Neural progenitor cell (in vitro differentiated cells): ENCODE measurements at regions not wholly inside any gene's neighbourhood (a gene's known extent, or its start where the extent isn't known, plus 50 kb on each side); places are given as distances from the start of the nearest gene placed in this dataset.

Experiments
- DNase-seq: peaks from one replicate; pipeline ENCODE4 v3.0.0-alpha.2; 2016; ENCODE audit warnings: low spot score
- H2AFZ ChIP-seq: fragments of 200-600 bp; sonication (generic); replicated peaks from 2 replicates; pipeline ENCODE4 v1.6.1; 2016; ENCODE audit warnings: antibody characterized with exemption
- H3F3A ChIP-seq: fragments of 200-600 bp; sonication (generic); 2 replicates; pipeline ENCODE4 v1.6.1; 2016; ENCODE audit warnings: antibody characterized with exemption, low read depth
- H3K27ac ChIP-seq: fragments of 200-600 bp; sonication (generic); 2 replicates; pipeline ENCODE4 v1.5.1; 2016; ENCODE audit warnings: mild to moderate bottlenecking
- H3K27me3 ChIP-seq: fragments of 200-600 bp; sonication (generic); 2 replicates; pipeline ENCODE4 v1.6.1; 2016; ENCODE audit warnings: mild to moderate bottlenecking, moderate library complexity
- H3K36me3 ChIP-seq: fragments of 200-600 bp; sonication (generic); 2 replicates; pipeline ENCODE4 v1.5.1; 2016
- H3K4me1 ChIP-seq: fragments of 200-600 bp; sonication (generic); 2 replicates; pipeline ENCODE4 v1.6.1; 2016; ENCODE audit warnings: mixed run types
- H3K4me2 ChIP-seq: fragments of 200-600 bp; sonication (generic); 2 replicates; pipeline ENCODE4 v1.6.1; 2016
- H3K4me3 ChIP-seq: fragments of 200-600 bp; sonication (generic); 2 replicates; pipeline ENCODE4 v1.5.1; 2016
- H3K79me2 ChIP-seq: fragments of 200-600 bp; sonication (generic); 2 replicates; pipeline ENCODE4 v1.6.1; 2016; ENCODE audit warnings: low read depth
- H3K9ac ChIP-seq: fragments of 200-600 bp; sonication (generic); 2 replicates; pipeline ENCODE4 v1.6.1; 2016
- H3K9me3 ChIP-seq: fragments of 200-600 bp; sonication (generic); 2 replicates; pipeline ENCODE4 v1.5.1; 2016; ENCODE audit warnings: low read depth
- H4K20me1 ChIP-seq: fragments of 200-600 bp; sonication (generic); 2 replicates; pipeline ENCODE4 v1.6.1; 2016; ENCODE audit warnings: low read depth
- H3K27ac Mint-ChIP-seq: 3 replicates; pipeline ENCODE4 v1.8.0; 2021; ENCODE audit warnings: mixed read lengths
- H3K27me3 Mint-ChIP-seq: 2 replicates; pipeline ENCODE4 v1.8.0; 2022; ENCODE audit warnings: low read depth, mild to moderate bottlenecking, inconsistent platforms, moderate library complexity, mixed read lengths; ENCODE audit not compliant: insufficient read depth
- H3K36me3 Mint-ChIP-seq: 3 replicates; pipeline ENCODE4 v1.8.0; 2021; ENCODE audit warnings: mixed read lengths
- H3K4me1 Mint-ChIP-seq: 3 replicates; pipeline ENCODE4 v1.8.0; 2021; ENCODE audit warnings: mixed read lengths
- H3K4me3 Mint-ChIP-seq: 3 replicates; pipeline ENCODE4 v1.8.0; 2021; ENCODE audit warnings: mild to moderate bottlenecking, moderate library complexity, mixed read lengths
- H3K9me3 Mint-ChIP-seq: 3 replicates; pipeline ENCODE4 v1.8.0; 2020; ENCODE audit warnings: mixed read lengths
- CTCF ChIP-seq: fragments of 200-600 bp; sonication (generic); IDR thresholded peaks from 2 replicates; pipeline ENCODE4 v1.5.1; 2017; ENCODE audit warnings: antibody characterized with exemption, mild to moderate bottlenecking
- EZH2 ChIP-seq: fragments of 200-600 bp; sonication (generic); IDR thresholded peaks from 2 replicates; pipeline ENCODE4 v1.6.1; 2017; ENCODE audit warnings: antibody characterized with exemption, mild to moderate bottlenecking, moderate library complexity
- EZH2phosphoT487 ChIP-seq: fragments of 200-600 bp; sonication (generic); IDR thresholded peaks from 2 replicates; pipeline ENCODE4 v1.6.1; 2017; ENCODE audit warnings: antibody characterized with exemption

GRCh38 chr13:33483471-33483870 lies 197.9 kb upstream of the STARD13 start:
- Mint-ChIP-seq H3K27me3 (no peaks in the 10 kb centered on the region), H3K4me1 (no peaks in the 10 kb centered on the region), H3K27ac (no peak overlapping the region), H3K36me3 (no peaks in the 10 kb centered on the region), H3K9me3 (peaks cover 10% of the 10 kb centered on the region), H3K4me3 (no peak overlapping the region)
- H4K20me1 ChIP-seq, result no peaks in the 10 kb centered on the region
- no peak overlapping the region for H3K27ac ChIP-seq
- no peak overlapping the region for H3K4me3 ChIP-seq
- no peak overlapping the region for H3K4me2 ChIP-seq
- H2AFZ ChIP-seq, result no peak overlapping the region
- H3K79me2 ChIP-seq, result no peaks in the 10 kb centered on the region
- no peak overlapping the region for H3K9ac ChIP-seq
- no peaks in the 10 kb centered on the region for H3K27me3 ChIP-seq
- H3K4me1 ChIP-seq, result no peaks in the 10 kb centered on the region
- H3K36me3 ChIP-seq, result no peaks in the 10 kb centered on the region
- no peak for DNase-seq
- TF ChIP-seq EZH2phosphoT487 (no peak), CTCF (no peak), EZH2 (no peak)
- no peaks in the 10 kb centered on the region for H3F3A ChIP-seq
- H3K9me3 ChIP-seq, result no peaks in the 10 kb centered on the region

GRCh38 chr13:33485247-33485646 lies 199.7 kb upstream of the STARD13 start:
- H3K4me1 ChIP-seq, result peaks cover 11% of the 10 kb centered on the region
- no peaks in the 10 kb centered on the region for H3K79me2 ChIP-seq
- no peak overlapping the region for H3K27ac Mint-ChIP-seq
- no peaks in the 10 kb centered on the region for H3K9me3 ChIP-seq
- H3K4me3 Mint-ChIP-seq, result no peak overlapping the region
- H3K27me3 ChIP-seq, result no peaks in the 10 kb centered on the region
- no peak overlapping the region for H3K4me3 ChIP-seq
- H3K27me3 Mint-ChIP-seq, result peaks cover under 1% of the 10 kb centered on the region
- no peaks in the 10 kb centered on the region for H3K36me3 Mint-ChIP-seq
- peaks cover 10% of the 10 kb centered on the region for H3K9me3 Mint-ChIP-seq
- no peak for DNase-seq
- H4K20me1 ChIP-seq, result no peaks in the 10 kb centered on the region
- TF ChIP-seq EZH2 (no peak), EZH2phosphoT487 (no peak), CTCF (no peak)
- no peak overlapping the region for H3K4me2 ChIP-seq
- H3K9ac ChIP-seq, result no peak overlapping the region
- no peak overlapping the region for H3K27ac ChIP-seq
- H2AFZ ChIP-seq, result no peak overlapping the region
- H3F3A ChIP-seq, result no peaks in the 10 kb centered on the region
- H3K4me1 Mint-ChIP-seq, result peaks cover 6% of the 10 kb centered on the region
- H3K36me3 ChIP-seq, result no peaks in the 10 kb centered on the region

GRCh38 chr13:33487575-33488243 lies 202.2 kb upstream of the STARD13 start:
- Histone ChIP-seq H3K4me1 (peaks cover 12% of the 10 kb centered on the region), H3K9ac (no peak overlapping the region), H3K4me3 (no peak overlapping the region), H2AFZ (peak overlapping the region; percentile 30), H3K27me3 (no peaks in the 10 kb centered on the region), H3K79me2 (no peaks in the 10 kb centered on the region), H3K9me3 (no peaks in the 10 kb centered on the region), H3K36me3 (no peaks in the 10 kb centered on the region), H3F3A (no peaks in the 10 kb centered on the region), H4K20me1 (no peaks in the 10 kb centered on the region), H3K27ac (no peak overlapping the region), H3K4me2 (no peak overlapping the region)
- no peak overlapping the region for H3K4me3 Mint-ChIP-seq
- peak; percentile 23 for DNase-seq
- H3K27ac Mint-ChIP-seq, result no peak overlapping the region
- TF ChIP-seq CTCF (peak; percentile 34), EZH2 (no peak)
- H3K4me1 Mint-ChIP-seq, result peaks cover 7% of the 10 kb centered on the region
- H3K27me3 Mint-ChIP-seq, result peaks cover 5% of the 10 kb centered on the region
- peaks cover 10% of the 10 kb centered on the region for H3K9me3 Mint-ChIP-seq
- H3K36me3 Mint-ChIP-seq, result no peaks in the 10 kb centered on the region
